Osteoblast (primary cell): ENCODE measurements at regions not wholly inside any gene's neighbourhood (a gene's known extent, or its start where the extent isn't known, plus 50 kb on each side); places are given as distances from the start of the nearest gene placed in this dataset.

Source experiments
- DNase-seq: peaks from one replicate; pipeline ENCODE4 v3.0.0; 2011; ENCODE audit warnings: low spot score, mixed read lengths; ENCODE audit not compliant: insufficient read length; ENCODE audit errors: missing footprints
- H2AFZ ChIP-seq: 2 replicates; pipeline ENCODE4 v1.6.0; 2011; ENCODE audit warnings: mild to moderate bottlenecking, low read length
- H3K27ac ChIP-seq: 2 replicates; pipeline ENCODE4 v1.5.1; 2011; ENCODE audit warnings: mild to moderate bottlenecking, low read depth, low read length, moderate library complexity
- H3K27me3 ChIP-seq: 2 replicates; pipeline ENCODE4 v1.6.0; 2012; ENCODE audit warnings: mild to moderate bottlenecking, control low read depth, inconsistent platforms, low read length, moderate library complexity; ENCODE audit not compliant: insufficient read depth
- H3K36me3 ChIP-seq: 2 replicates; pipeline ENCODE4 v1.5.1; 2011; ENCODE audit warnings: mild to moderate bottlenecking, low read length, control low read depth, moderate library complexity; ENCODE audit not compliant: insufficient read depth
- H3K4me1 ChIP-seq: 2 replicates; pipeline ENCODE4 v1.5.1; 2011; ENCODE audit warnings: mild to moderate bottlenecking, low read length, control low read depth, moderate library complexity; ENCODE audit not compliant: insufficient read depth
- H3K4me2 ChIP-seq: 2 replicates; pipeline ENCODE4 v1.6.0; 2011; ENCODE audit warnings: mild to moderate bottlenecking, low read length; ENCODE audit not compliant: insufficient read depth
- H3K4me3 ChIP-seq: fragments of 200-600 bp; sonication (generic); 3 replicates; pipeline ENCODE4 v1.5.1; 2012; ENCODE audit warnings: mild to moderate bottlenecking, low read length, inconsistent platforms; ENCODE audit not compliant: insufficient read depth
- H3K79me2 ChIP-seq: 2 replicates; pipeline ENCODE4 v1.6.0; 2012; ENCODE audit warnings: mild to moderate bottlenecking, low read length, control low read depth, inconsistent platforms; ENCODE audit not compliant: insufficient read depth
- H3K9me3 ChIP-seq: 2 replicates; pipeline ENCODE4 v1.5.1; 2011; ENCODE audit warnings: low read depth, low read length, control low read depth
- H4K20me1 ChIP-seq: 2 replicates; pipeline ENCODE4 v1.6.0; 2012; ENCODE audit warnings: mild to moderate bottlenecking, low read length, control low read depth; ENCODE audit not compliant: insufficient read depth
- TF ChIP-seq, protein P1 (sequence below): IDR thresholded peaks from 2 replicates; pipeline ENCODE4 v1.5.1; 2011; ENCODE audit warnings: mild to moderate bottlenecking, low read depth, low read length, moderate library complexity; ENCODE audit errors: extremely low read depth

DNA sequence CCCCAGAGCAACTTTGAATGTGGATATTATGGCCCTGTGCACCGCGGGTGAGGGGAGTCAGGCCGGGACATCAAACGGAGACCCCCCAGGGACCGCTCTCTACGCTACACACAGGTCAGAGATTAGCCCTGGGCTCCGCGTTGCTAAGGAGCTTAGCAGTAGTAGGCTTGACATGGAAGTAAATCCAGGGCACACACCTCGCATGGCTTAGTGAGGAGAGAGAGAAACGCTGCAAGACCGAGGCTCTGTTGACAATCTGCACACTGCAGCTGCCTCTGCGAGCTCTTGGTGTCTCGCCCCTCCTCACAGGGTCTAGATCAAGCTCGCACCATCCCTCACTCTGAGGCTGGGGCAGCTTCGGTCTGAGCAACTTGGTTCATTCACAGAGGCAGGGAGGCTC, 116.1 kb upstream of the CDH4 start:
- no peak for DNase-seq
- TF ChIP-seq, protein P1, sequence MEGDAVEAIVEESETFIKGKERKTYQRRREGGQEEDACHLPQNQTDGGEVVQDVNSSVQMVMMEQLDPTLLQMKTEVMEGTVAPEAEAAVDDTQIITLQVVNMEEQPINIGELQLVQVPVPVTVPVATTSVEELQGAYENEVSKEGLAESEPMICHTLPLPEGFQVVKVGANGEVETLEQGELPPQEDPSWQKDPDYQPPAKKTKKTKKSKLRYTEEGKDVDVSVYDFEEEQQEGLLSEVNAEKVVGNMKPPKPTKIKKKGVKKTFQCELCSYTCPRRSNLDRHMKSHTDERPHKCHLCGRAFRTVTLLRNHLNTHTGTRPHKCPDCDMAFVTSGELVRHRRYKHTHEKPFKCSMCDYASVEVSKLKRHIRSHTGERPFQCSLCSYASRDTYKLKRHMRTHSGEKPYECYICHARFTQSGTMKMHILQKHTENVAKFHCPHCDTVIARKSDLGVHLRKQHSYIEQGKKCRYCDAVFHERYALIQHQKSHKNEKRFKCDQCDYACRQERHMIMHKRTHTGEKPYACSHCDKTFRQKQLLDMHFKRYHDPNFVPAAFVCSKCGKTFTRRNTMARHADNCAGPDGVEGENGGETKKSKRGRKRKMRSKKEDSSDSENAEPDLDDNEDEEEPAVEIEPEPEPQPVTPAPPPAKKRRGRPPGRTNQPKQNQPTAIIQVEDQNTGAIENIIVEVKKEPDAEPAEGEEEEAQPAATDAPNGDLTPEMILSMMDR: no peak
- Histone ChIP-seq H3K27ac (no peak overlapping the region), H3K9me3 (no peaks in the 10 kb centered on the region), H4K20me1 (no peaks in the 10 kb centered on the region), H3K27me3 (peaks cover 13% of the 10 kb centered on the region), H3K4me2 (no peak overlapping the region), H3K4me1 (no peaks in the 10 kb centered on the region), H3K4me3 (no peak overlapping the region), H3K79me2 (no peaks in the 10 kb centered on the region), H2AFZ (no peak overlapping the region), H3K36me3 (no peaks in the 10 kb centered on the region)

DNA sequence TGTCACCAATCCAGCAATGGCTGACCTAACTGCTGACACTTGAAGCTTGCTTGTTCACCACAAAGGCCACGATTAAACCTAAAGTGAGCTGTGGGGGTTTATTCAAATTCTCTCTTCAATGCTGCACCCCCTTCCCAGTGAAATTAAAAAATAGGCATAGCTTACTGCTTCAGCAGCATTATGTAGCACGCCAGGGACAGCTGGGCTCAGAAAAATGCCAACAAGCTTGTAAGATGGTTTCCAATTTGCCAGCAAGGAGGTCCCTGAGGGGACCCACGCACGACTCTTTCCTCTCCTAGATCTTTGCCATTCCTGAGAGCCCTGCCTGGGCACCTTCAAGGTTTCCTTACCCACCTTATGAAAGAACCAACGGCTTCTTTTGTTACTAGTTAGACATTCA, 113.5 kb upstream of the CDH4 start:
- no peaks in the 10 kb centered on the region for H3K9me3 ChIP-seq
- no peaks in the 10 kb centered on the region for H3K36me3 ChIP-seq
- TF ChIP-seq, protein P1: no peak
- no peaks in the 10 kb centered on the region for H3K4me1 ChIP-seq
- no peak overlapping the region for H3K27ac ChIP-seq
- no peak for DNase-seq
- H3K4me3 ChIP-seq: no peak overlapping the region
- peaks cover 13% of the 10 kb centered on the region for H3K27me3 ChIP-seq
- H3K79me2 ChIP-seq: no peaks in the 10 kb centered on the region
- no peaks in the 10 kb centered on the region for H4K20me1 ChIP-seq
- no peak overlapping the region for H2AFZ ChIP-seq
- no peak overlapping the region for H3K4me2 ChIP-seq

DNA sequence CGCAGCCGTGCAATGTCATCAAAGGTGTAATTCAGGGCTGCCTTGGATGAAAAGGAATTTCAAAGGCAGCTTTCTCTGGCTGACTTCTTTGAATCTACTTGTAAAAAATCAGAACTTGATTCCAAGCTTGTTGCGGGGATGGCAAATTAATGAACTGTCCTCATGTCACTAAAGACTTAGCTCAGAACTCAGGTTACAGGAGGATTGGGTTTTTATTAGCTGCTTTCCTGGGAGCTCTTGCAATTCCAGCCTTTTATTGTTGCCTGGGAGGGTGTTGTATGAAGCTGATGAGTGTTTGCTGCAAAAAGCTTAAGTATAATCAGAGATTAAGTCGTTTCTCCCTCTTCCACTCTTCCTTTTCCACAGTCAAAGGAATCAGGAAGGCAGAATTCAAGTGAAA, 113.0 kb upstream of the CDH4 start:
- H3K79me2 ChIP-seq: no peaks in the 10 kb centered on the region
- DNase-seq: no peak
- TF ChIP-seq, protein P1: no peak

DNA sequence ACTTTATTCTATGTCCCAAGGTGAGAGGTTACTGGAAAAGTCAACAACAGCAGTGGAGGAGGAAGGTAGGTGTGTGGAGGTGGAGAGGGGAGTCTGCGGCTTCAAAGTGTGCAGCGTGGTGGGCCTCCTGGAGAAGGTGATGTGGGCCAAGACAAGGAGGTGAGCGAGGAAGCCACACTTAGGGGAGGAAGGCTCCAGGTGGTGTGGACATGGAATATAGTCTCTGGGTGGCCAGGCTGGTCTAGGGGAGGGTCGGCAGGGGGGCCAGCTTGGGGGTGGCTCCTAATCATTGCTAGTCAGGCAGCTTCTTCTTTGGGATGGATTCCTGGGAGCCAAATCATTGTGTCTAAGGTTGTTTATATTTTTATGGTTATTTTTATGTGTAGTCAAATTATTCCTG, 111.5 kb upstream of the CDH4 start:
- Histone ChIP-seq H3K4me3 (no peak overlapping the region), H3K79me2 (no peaks in the 10 kb centered on the region), H3K9me3 (no peaks in the 10 kb centered on the region), H2AFZ (no peak overlapping the region), H3K36me3 (no peaks in the 10 kb centered on the region), H3K27me3 (peaks cover 10% of the 10 kb centered on the region), H3K4me1 (no peaks in the 10 kb centered on the region), H3K27ac (no peak overlapping the region), H3K4me2 (no peak overlapping the region), H4K20me1 (no peaks in the 10 kb centered on the region)
- no peak for DNase-seq
- TF ChIP-seq, protein P1: no peak

More for the DNA sequence above, 113.0 kb upstream of the CDH4 start:
- H4K20me1 ChIP-seq: no peaks in the 10 kb centered on the region
- no peak overlapping the region for H3K4me3 ChIP-seq
- H2AFZ ChIP-seq: no peak overlapping the region
- H3K4me1 ChIP-seq: no peaks in the 10 kb centered on the region
- no peak overlapping the region for H3K4me2 ChIP-seq
- no peak overlapping the region for H3K27ac ChIP-seq
- H3K27me3 ChIP-seq: peaks cover 13% of the 10 kb centered on the region
- no peaks in the 10 kb centered on the region for H3K9me3 ChIP-seq
- H3K36me3 ChIP-seq: no peaks in the 10 kb centered on the region
